Right cardiac atrium (tissue), 5 donors: ENCODE measurements at regions not wholly inside any gene's neighbourhood (a gene's known extent, or its start where the extent isn't known, plus 50 kb on each side); places are given as distances from the start of the nearest gene placed in this dataset.
A peak's percentile ranks its signal among the peaks of the same experiment; 100 is the strongest.

Experiments
- ATAC-seq, 2 donors: fragments of 200-7000 bp; cut with Tn5 transposase; one replicate each; pipeline versions ENCODE4 v1.8.0 to v1.9.1; 2020; ENCODE audit warnings: moderate library complexity in 2 of 2, mild to moderate bottlenecking in 1 of 2
- DNase-seq, 3 donors: peaks; one replicate each; pipeline ENCODE4 v3.0.0-alpha.2; 2020
- H3K27ac ChIP-seq: one replicate; pipeline ENCODE4 v1.5.1; 2013; ENCODE audit warnings: mild to moderate bottlenecking, low read length, control low read depth, moderate library complexity
- H3K27me3 ChIP-seq: one replicate; pipeline ENCODE4 v1.6.1; 2013; ENCODE audit not compliant: control insufficient read depth, insufficient read depth
- H3K4me1 ChIP-seq: one replicate; pipeline ENCODE4 v1.6.1; 2013; ENCODE audit warnings: low read length; ENCODE audit not compliant: control insufficient read depth, insufficient read depth
- H3K4me3 ChIP-seq: one replicate; pipeline ENCODE4 v1.5.1; 2013; ENCODE audit warnings: low read length, control low read depth
- H3K9me3 ChIP-seq: one replicate; pipeline ENCODE4 v1.6.1; 2013; ENCODE audit warnings: low read length; ENCODE audit not compliant: control insufficient read depth
- WGBS: extraction: QIAGEN DNeasy Blood & Tissue Kit; methylation state at CpG from one replicate; pipeline ENCODE4 v1.1.7; 2013; 5-methylcytosine and 5-hydroxymethylcytosine counted together
- intact Hi-C, 4 donors: fragments of 100-400 bp; cut with DNase I; formaldehyde crosslinking; loops; one replicate each; pipeline versions ENCODE4 v1.11.0 to v1.14.0; 2022 to 2023
- donor health status: healthy with polysubstance abuse.
- donor health status: DM: no; HTN: yes; CAD: no.
- donor health status: DM: no; HTN: no; CAD: no.
- donor health status: DM: no; HTN: yes; CAD: no; lungs with severe emphysema.
- donor health status: DM: yes; HTN: yes; CAD: no.

GRCh38 chrX:131801066-131801465 is 222.0 kb upstream of the STK26 start:
- Histone ChIP-seq H3K27me3 (no peaks in the 10 kb centered on the region), H3K4me1 (no peaks in the 10 kb centered on the region), H3K9me3 (no peaks in the 10 kb centered on the region), H3K4me3 (no peak overlapping the region), H3K27ac (no peak overlapping the region)
- 35% methylated on average over 1 of the region's 1 CpG for WGBS
- intact Hi-C loops = no loop called here
- ATAC-seq (no peak), DNase-seq (no peak)

GRCh38 chrX:131801911-131802310 is 221.2 kb upstream of the STK26 start:
- no peak for ATAC-seq
- H3K9me3 ChIP-seq = no peaks in the 10 kb centered on the region
- H3K4me1 ChIP-seq = no peaks in the 10 kb centered on the region
- DNase-seq = no peak
- H3K27me3 ChIP-seq = no peaks in the 10 kb centered on the region
- 65% methylated on average over 2 of the region's 2 CpGs for WGBS
- intact Hi-C loops = no loop called here
- H3K4me3 ChIP-seq = no peak overlapping the region
- no peak overlapping the region for H3K27ac ChIP-seq

DNA sequence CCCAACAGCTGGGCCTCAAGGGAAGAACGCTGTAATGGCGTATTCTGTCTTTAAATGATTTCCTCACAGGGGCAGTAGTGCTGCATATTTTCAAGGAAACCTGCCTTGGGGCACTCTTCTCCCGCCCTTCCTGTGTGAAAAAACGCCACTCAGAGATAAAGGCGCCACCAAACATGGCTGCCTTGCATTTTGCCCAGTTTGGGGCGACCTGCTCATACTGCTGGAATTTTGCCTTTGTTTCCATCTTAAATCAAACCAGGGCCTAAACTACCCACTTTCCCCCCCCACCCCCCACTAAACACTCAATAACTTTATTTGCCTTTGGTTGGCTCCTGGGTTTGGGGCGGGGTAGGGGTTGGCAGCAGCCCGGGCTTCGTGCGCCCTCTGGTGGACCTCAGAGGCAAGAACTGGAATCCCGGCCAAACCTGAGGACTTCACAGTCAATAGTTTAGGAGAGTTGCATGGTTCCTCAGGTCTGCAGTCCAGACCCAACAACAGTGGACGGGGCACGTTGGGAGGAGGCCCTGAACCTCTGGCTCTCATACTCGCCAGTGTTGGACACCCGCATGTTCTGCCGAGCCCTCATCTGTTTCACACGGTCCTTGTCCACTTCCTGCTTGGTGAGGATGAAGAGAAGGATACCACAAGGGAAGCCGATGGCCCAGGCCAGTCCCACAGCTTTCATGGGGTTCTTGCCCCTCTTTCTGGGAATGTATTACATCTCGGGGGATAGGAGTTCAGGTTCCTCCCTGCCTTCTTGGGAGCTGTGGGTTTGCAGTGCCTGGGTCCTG is 220.1 kb upstream of the STK26 start:
- H3K4me3 ChIP-seq = no peak overlapping the region
- WGBS = 77% methylated on average over 19 of the region's 19 CpGs
- H3K27ac ChIP-seq = no peak overlapping the region
- H3K4me1 ChIP-seq = no peaks in the 10 kb centered on the region
- ATAC-seq (peak in 1 of 2 donors; percentile 94), DNase-seq (peak in 2 of 3 donors; percentile 71 to 77)
- intact Hi-C loops = no loop called here
- no peaks in the 10 kb centered on the region for H3K27me3 ChIP-seq
- H3K9me3 ChIP-seq = no peaks in the 10 kb centered on the region

DNA sequence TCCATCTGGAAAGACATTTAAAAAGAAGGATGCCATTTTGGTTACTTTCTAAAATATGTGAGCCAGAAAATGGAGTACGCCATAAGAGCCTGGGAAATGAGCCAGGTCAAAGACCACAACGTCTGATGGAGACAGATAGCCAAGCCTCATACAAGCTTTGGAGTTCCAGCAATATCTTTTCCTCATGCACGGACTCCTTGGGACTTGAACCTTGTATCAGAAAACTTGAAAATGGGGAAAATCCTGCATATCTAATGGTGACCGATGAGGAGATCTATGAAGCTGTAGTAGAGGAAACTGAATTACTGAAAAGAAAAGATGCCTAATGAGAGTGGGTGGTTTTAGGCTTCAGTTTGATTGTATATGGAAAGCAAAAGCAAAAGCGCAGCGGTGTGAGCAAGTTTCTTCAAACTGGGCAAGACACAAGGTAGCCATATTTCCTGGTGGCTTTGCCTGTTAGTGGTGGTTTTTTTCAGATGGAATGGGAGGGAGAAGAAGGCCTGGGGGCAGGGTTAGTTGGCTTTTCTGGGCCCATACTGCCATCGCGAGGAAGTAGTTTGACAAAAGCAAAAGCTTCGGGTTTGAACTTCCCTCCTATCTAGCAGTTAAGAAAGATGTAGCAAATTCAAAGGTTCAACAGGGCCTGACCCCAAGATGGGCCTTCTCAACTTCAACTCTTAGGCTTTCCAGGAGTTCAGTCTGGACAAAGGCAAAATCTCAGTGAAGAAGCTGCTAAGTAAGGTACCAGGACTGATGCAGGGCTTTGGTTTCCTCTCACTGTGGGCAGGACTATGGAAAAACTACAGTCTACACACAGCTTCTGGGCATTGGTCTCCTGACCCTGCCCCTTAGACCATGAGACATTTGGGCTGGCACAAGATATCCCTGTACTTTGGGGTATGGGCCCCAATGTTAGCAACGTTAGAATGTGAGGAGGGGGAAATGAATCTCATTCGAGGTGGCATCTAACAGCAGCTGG is 210.0 kb upstream of the STK26 start:
- DNase-seq (peak; percentile 42 to 84 (median 62)), ATAC-seq (peak; percentile 47 to 94)
- peak overlapping the region; percentile 47 for H3K4me3 ChIP-seq
- no peaks in the 10 kb centered on the region for H3K9me3 ChIP-seq
- 58% methylated on average over 11 of the region's 11 CpGs for WGBS
- peak overlapping the region; percentile 78 for H3K27ac ChIP-seq
- H3K4me1 ChIP-seq = no peaks in the 10 kb centered on the region
- intact Hi-C loops = loop anchor here in 1 of 4 donors (10.0 kb wide), 1 partner anchor 48 kb away; no protein-coding TSS in a partner anchor
- no peaks in the 10 kb centered on the region for H3K27me3 ChIP-seq

DNA sequence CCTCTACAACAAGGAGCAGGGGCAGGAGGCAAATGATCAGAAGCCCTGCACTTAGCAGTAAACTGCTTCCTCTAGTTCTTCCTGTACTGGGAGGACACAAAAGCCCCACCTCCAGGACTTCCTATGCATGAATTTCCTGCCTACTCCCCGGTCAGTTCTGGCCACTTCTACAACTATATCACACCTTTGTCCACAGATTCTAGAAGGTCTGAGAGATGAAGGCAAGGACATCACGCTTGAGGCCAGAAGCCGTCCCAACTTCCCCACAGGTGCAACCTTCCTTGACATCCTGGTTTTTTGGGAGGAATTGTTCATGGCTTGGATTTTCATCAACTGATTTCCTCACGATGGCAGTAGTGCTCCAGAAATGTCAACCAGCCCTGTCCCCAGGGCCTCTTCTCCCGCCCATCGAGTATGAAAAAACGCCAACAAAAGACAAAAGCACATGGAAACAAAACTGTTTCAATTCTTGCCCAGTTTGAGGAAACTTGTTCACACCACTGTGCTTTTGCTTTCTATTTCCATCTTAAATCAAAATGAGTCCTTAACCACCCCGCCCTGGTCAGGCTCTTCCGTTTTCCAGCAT is 206.5 kb upstream of the STK26 start:
- H3K9me3 ChIP-seq = no peaks in the 10 kb centered on the region
- H3K4me1 ChIP-seq = no peaks in the 10 kb centered on the region
- no peaks in the 10 kb centered on the region for H3K27me3 ChIP-seq
- peak overlapping the region; percentile 64 for H3K27ac ChIP-seq
- DNase-seq (peak in 2 of 3 donors; percentile 62 to 67), ATAC-seq (peak; percentile 76 to 93)
- intact Hi-C loops = loop anchor here in 1 of 4 donors (10.0 kb wide), 1 partner anchor 52 kb away; no protein-coding TSS in a partner anchor
- H3K4me3 ChIP-seq = peak overlapping the region; percentile 42
- 55% methylated on average over 9 of the region's 9 CpGs for WGBS

- H3K4me3 ChIP-seq = no peak overlapping the region
- intact Hi-C loops = loop anchor here in 1 of 4 donors (10.0 kb wide), 1 partner anchor 54 kb away; no protein-coding TSS in a partner anchor
- WGBS = 75% methylated on average over 5 of the region's 5 CpGs
- H3K27ac ChIP-seq = no peak overlapping the region
- no peaks in the 10 kb centered on the region for H3K4me1 ChIP-seq
- no peaks in the 10 kb centered on the region for H3K9me3 ChIP-seq
- H3K27me3 ChIP-seq = no peaks in the 10 kb centered on the region
- DNase-seq (no peak), ATAC-seq (no peak)
Observed at GRCh38 chrX:131818297-131818936, 204.7 kb upstream of the STK26 start.

- intact Hi-C loops = no loop called here
- peak in 2 of 3 donors; percentile 64 to 77 for DNase-seq
- Histone ChIP-seq H3K27me3 (no peaks in the 10 kb centered on the region), H3K27ac (peak overlapping the region; percentile 45), H3K9me3 (no peaks in the 10 kb centered on the region), H3K4me3 (peak overlapping the region; percentile 20), H3K4me1 (no peaks in the 10 kb centered on the region)
- 79% methylated on average over 22 of the region's 22 CpGs for WGBS
- ATAC-seq = peak in 1 of 2 donors; percentile 94
Observed at GRCh38 chrX:131821945-131822622, 201.0 kb upstream of the STK26 start.

DNA sequence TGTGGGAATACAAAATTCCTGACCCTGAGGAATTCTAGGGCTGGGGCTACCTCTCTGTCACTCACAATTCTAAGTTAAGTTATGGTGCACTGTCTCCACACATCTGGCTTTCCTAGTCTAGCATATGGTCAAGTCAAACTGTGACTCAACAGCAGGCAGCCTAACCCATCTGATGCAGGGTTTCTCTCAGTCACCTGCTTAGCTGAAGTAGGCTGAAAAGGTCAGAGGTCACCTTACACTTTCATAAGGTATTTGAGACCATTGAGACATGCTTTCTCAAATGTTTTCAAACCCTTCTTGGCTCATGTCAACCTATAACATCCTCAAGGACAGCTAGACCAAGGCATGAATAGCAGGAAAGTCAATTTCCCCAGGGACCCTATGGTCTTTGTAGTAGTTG is 196.5 kb upstream of the STK26 start:
- Histone ChIP-seq H3K4me3 (no peak overlapping the region), H3K27ac (no peak overlapping the region), H3K27me3 (no peaks in the 10 kb centered on the region), H3K9me3 (no peaks in the 10 kb centered on the region), H3K4me1 (no peaks in the 10 kb centered on the region)
- intact Hi-C loops = no loop called here
- ATAC-seq (no peak), DNase-seq (no peak)

- no peaks in the 10 kb centered on the region for H3K27me3 ChIP-seq
- DNase-seq = peak in 1 of 3 donors; percentile 40
- no peak overlapping the region for H3K4me3 ChIP-seq
- WGBS = 65% methylated on average over 2 of the region's 2 CpGs
- H3K27ac ChIP-seq = no peak overlapping the region
- H3K9me3 ChIP-seq = no peaks in the 10 kb centered on the region
- no peak for ATAC-seq
- H3K4me1 ChIP-seq = no peaks in the 10 kb centered on the region
- intact Hi-C loops = no loop called here
Observed at GRCh38 chrX:131827935-131828334, 195.2 kb upstream of the STK26 start.

DNA sequence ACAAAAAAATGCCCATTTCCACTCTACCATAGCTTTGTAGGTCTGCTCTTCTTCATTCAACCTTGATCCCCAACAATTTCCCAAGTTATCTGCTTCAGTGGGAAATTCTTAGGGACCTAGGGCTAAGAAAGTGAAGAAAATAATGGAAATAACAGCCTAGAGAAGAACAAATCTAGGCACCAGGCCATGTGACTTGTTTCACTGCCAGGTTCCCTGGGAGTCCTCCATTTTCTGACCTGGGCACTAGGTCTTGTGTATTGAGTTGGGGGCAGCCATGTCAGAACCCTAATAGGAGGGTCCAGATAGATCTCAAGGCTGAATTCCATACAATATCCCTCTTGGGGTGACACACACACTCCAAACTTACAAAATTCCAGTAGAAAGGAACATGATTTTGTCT is 194.6 kb upstream of the STK26 start:
- intact Hi-C loops = no loop called here

More for the DNA sequence above, 194.6 kb upstream of the STK26 start:
- H3K9me3 ChIP-seq = no peaks in the 10 kb centered on the region
- ATAC-seq (no peak), DNase-seq (no peak)
- H3K27ac ChIP-seq = no peak overlapping the region
- H3K27me3 ChIP-seq = no peaks in the 10 kb centered on the region
- H3K4me3 ChIP-seq = no peak overlapping the region
- no peaks in the 10 kb centered on the region for H3K4me1 ChIP-seq
